GM21717 (cell line): ENCODE measurements at regions not wholly inside any gene's neighbourhood (a gene's known extent, or its start where the extent isn't known, plus 50 kb on each side); places are given as distances from the start of the nearest gene placed in this dataset.
"Not testable (repeated sequence)": the region's sequence is repeated elsewhere in the genome, so short reads cannot be mapped to it uniquely, and the experiment has no call there.

Source experiments
- ATAC-seq: cut with Tn5 transposase; IDR thresholded peaks from one replicate; pipeline ENCODE4 v1.9.1; 2021; ENCODE audit warnings: mild to moderate bottlenecking, moderate library complexity; ENCODE audit not compliant: unreplicated experiment

- no peak for ATAC-seq
These were observed 453.9 kb downstream of the SQOR start for GRCh38 chr15:46088486-46089445.

- ATAC-seq, result no peak
These were observed 454.7 kb downstream of the SQOR start for GRCh38 chr15:46089467-46089935.

GRCh38 chr15:46091860-46092450, 457.1 kb downstream of the SQOR start:
- ATAC-seq, result no peak

- not testable (repeated sequence) for ATAC-seq
These were observed 463.2 kb downstream of the SQOR start for GRCh38 chr15:46098006-46098405.

GRCh38 chr15:46110755-46111154, 475.9 kb downstream of the SQOR start:
- ATAC-seq, result no peak

- ATAC-seq, result no peak
These were observed 476.9 kb downstream of the SQOR start for GRCh38 chr15:46111730-46112129.

GRCh38 chr15:46117071-46117470, 482.2 kb downstream of the SQOR start:
- ATAC-seq, result no peak

- ATAC-seq, result no peak
These were observed 485.9 kb downstream of the SQOR start for GRCh38 chr15:46120713-46121112.

GRCh38 chr15:46121441-46121840, 486.6 kb downstream of the SQOR start:
- ATAC-seq, result no peak

- ATAC-seq, result no peak
These were observed 491.8 kb downstream of the SQOR start for GRCh38 chr15:46126581-46126980.

- ATAC-seq, result no peak
These were observed 492.6 kb downstream of the SQOR start for GRCh38 chr15:46127361-46127874.

- ATAC-seq, result no peak
These were observed 494.3 kb downstream of the SQOR start for GRCh38 chr15:46129145-46129544.

- ATAC-seq, result no peak
These were observed 497.0 kb downstream of the SQOR start for GRCh38 chr15:46131876-46132275.

GRCh38 chr15:46137443-46137842, 502.6 kb downstream of the SQOR start:
- ATAC-seq, result no peak

GRCh38 chr15:46146002-46146401, 511.2 kb downstream of the SQOR start:
- no peak for ATAC-seq

GRCh38 chr15:46146915-46147314, 512.1 kb downstream of the SQOR start:
- ATAC-seq, result no peak

GRCh38 chr15:46151786-46152185, 517.0 kb downstream of the SQOR start:
- ATAC-seq, result no peak

- ATAC-seq, result no peak
These were observed 531.9 kb downstream of the SQOR start for GRCh38 chr15:46166750-46167149.

- no peak for ATAC-seq
These were observed 535.5 kb downstream of the SQOR start for GRCh38 chr15:46170326-46170725.

- ATAC-seq, result no peak
These were observed 539.3 kb downstream of the SQOR start for GRCh38 chr15:46174122-46174521.

- ATAC-seq, result no peak
These were observed 542.4 kb downstream of the SQOR start for GRCh38 chr15:46177219-46177618.

- no peak for ATAC-seq
These were observed 543.3 kb downstream of the SQOR start for GRCh38 chr15:46178138-46178537.
